Stimulated activated CD8-positive, alpha-beta memory T cell treated with anti-CD3 and anti-CD28 coated beads, Interleukin-4, amount 100 ng/mL, for 48 hours (primary cell): ENCODE measurements at regions not wholly inside any gene's neighbourhood (a gene's known extent, or its start where the extent isn't known, plus 50 kb on each side); places are given as distances from the start of the nearest gene placed in this dataset.

Source experiments
- DNase-seq: peaks from one replicate; pipeline ENCODE4 v3.0.0-alpha.2; 2020

GRCh38 chr3:116849261-116849688, 139.7 kb downstream of the TUSC7 start:
- DNase-seq, result no peak

- DNase-seq, result no peak
Measured at GRCh38 chr3:116852803-116853202, 143.2 kb downstream of the TUSC7 start.

GRCh38 chr3:116863270-116863770, 153.7 kb downstream of the TUSC7 start:
- DNase-seq, result no peak

- DNase-seq, result no peak
Measured at GRCh38 chr3:116863822-116864589, 154.4 kb downstream of the TUSC7 start.

- DNase-seq, result no peak
Measured at GRCh38 chr3:116864590-116864927, 155.0 kb downstream of the TUSC7 start.

- DNase-seq, result no peak
Measured at GRCh38 chr3:116870379-116870778, 160.8 kb downstream of the TUSC7 start.

- no peak for DNase-seq
Measured at GRCh38 chr3:116871905-116872304, 162.3 kb downstream of the TUSC7 start.

- DNase-seq, result no peak
Measured at GRCh38 chr3:116872688-116873087, 163.1 kb downstream of the TUSC7 start.

- DNase-seq, result no peak
Measured at GRCh38 chr3:116873142-116873541, 163.6 kb downstream of the TUSC7 start.

GRCh38 chr3:116877968-116878367, 168.4 kb downstream of the TUSC7 start:
- no peak for DNase-seq

- DNase-seq, result no peak
Measured at GRCh38 chr3:116886202-116886893, 176.8 kb downstream of the TUSC7 start.

- no peak for DNase-seq
Measured at GRCh38 chr3:116896116-116896515, 186.5 kb downstream of the TUSC7 start.

- DNase-seq, result no peak
Measured at GRCh38 chr3:116897382-116897781, 187.8 kb downstream of the TUSC7 start.

GRCh38 chr3:116899253-116899652, 189.7 kb downstream of the TUSC7 start:
- no peak for DNase-seq

GRCh38 chr3:116905334-116905733, 195.8 kb downstream of the TUSC7 start:
- no peak for DNase-seq

- DNase-seq, result no peak
Measured at GRCh38 chr3:116905794-116906193, 196.2 kb downstream of the TUSC7 start.

GRCh38 chr3:116912116-116912515, 202.5 kb downstream of the TUSC7 start:
- no peak for DNase-seq

- DNase-seq, result no peak
Measured at GRCh38 chr3:116914004-116914403, 204.4 kb downstream of the TUSC7 start.

- no peak for DNase-seq
Measured at GRCh38 chr3:116916836-116917235, 207.3 kb downstream of the TUSC7 start.

GRCh38 chr3:116920826-116921610, 211.4 kb downstream of the TUSC7 start:
- no peak for DNase-seq

- DNase-seq, result no peak
Measured at GRCh38 chr3:116927918-116928317, 218.3 kb downstream of the TUSC7 start.

- no peak for DNase-seq
Measured at GRCh38 chr3:116929505-116930222, 220.1 kb downstream of the TUSC7 start.

- DNase-seq, result no peak
Measured at GRCh38 chr3:116930786-116931185, 221.2 kb downstream of the TUSC7 start.
